GM12865 (cell line): ENCODE measurements at regions not wholly inside any gene's neighbourhood (a gene's known extent, or its start where the extent isn't known, plus 50 kb on each side); places are given as distances from the start of the nearest gene placed in this dataset.

Experiments
- DNase-seq: peaks from one replicate; pipeline ENCODE4 v3.0.0; 2010; ENCODE audit warnings: low read depth
- H3K4me3 ChIP-seq: 2 replicates; pipeline ENCODE4 v1.5.1; 2011; ENCODE audit warnings: mild to moderate bottlenecking, low read depth, low read length, control low read depth
- CTCF ChIP-seq: IDR thresholded peaks from 2 replicates; pipeline ENCODE4 v1.5.1; 2011; ENCODE audit warnings: low read length, control low read depth, low read depth, inconsistent platforms; ENCODE audit not compliant: insufficient read depth; ENCODE audit errors: missing control alignments

- DNase-seq = no peak
Observed at GRCh38 chr1:229158341-229158921, 112.5 kb upstream of the RAB4A start.

GRCh38 chr1:229158927-229159326, 112.0 kb upstream of the RAB4A start:
- no peak for TF ChIP-seq CTCF
- no peak overlapping the region for H3K4me3 ChIP-seq
- no peak for DNase-seq

More at GRCh38 chr1:229158341-229158921, 112.5 kb upstream of the RAB4A start:
- TF ChIP-seq CTCF = no peak
- no peak overlapping the region for H3K4me3 ChIP-seq

- TF ChIP-seq CTCF = no peak
- DNase-seq = no peak
- H3K4me3 ChIP-seq = no peak overlapping the region
Observed at GRCh38 chr1:229159668-229160544, 111.0 kb upstream of the RAB4A start.

- TF ChIP-seq CTCF = no peak
- no peak overlapping the region for H3K4me3 ChIP-seq
- peak; percentile 30 for DNase-seq
Observed at GRCh38 chr1:229161740-229162139, 109.2 kb upstream of the RAB4A start.

- H3K4me3 ChIP-seq = no peak overlapping the region
- TF ChIP-seq CTCF = no peak
- no peak for DNase-seq
Observed at GRCh38 chr1:229162825-229163515, 107.9 kb upstream of the RAB4A start.

GRCh38 chr1:229164348-229164747, 106.6 kb upstream of the RAB4A start:
- DNase-seq = no peak
- TF ChIP-seq CTCF = no peak
- H3K4me3 ChIP-seq = no peak overlapping the region
